Lower leg skin (tissue), 3 donors: ENCODE measurements at regions not wholly inside any gene's neighbourhood (a gene's known extent, or its start where the extent isn't known, plus 50 kb on each side); places are given as distances from the start of the nearest gene placed in this dataset.

Experiments
- POLR2A ChIP-seq, 2 donors: fragments of 450-650 bp; IDR thresholded peaks; one replicate each; pipeline ENCODE4 v1.6.1; 2016 to 2017; ENCODE audit warnings: antibody characterized with exemption in 2 of 2, mild to moderate bottlenecking in 1 of 2, moderate library complexity in 1 of 2
- TF ChIP-seq, protein P1 (sequence below), 3 donors: fragments of 450-650 bp; IDR thresholded peaks; one replicate each; pipeline ENCODE4 v1.5.1; 2016; ENCODE audit warnings: antibody characterized with exemption in 3 of 3, mild to moderate bottlenecking in 3 of 3, moderate library complexity in 2 of 3

DNA sequence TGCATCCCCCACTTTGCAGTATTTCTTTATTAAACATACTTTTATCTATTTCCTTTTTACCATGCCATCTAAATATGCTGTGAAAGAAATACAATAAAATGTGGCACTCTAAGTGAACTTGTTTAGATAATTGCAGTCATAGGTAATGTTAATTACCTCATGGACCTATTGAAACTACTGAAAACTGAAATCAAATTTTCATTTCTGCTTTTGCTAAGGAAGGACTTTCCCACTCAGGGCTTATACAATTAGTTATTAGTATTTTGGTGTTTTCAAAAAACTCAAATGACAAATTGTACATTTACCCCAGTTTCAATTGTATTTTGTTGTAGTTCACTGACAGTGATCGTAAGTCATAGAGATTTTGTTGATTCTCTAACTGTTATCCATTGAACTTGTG, 88.4 kb downstream of the ID4 start:
- TF ChIP-seq, protein P1, sequence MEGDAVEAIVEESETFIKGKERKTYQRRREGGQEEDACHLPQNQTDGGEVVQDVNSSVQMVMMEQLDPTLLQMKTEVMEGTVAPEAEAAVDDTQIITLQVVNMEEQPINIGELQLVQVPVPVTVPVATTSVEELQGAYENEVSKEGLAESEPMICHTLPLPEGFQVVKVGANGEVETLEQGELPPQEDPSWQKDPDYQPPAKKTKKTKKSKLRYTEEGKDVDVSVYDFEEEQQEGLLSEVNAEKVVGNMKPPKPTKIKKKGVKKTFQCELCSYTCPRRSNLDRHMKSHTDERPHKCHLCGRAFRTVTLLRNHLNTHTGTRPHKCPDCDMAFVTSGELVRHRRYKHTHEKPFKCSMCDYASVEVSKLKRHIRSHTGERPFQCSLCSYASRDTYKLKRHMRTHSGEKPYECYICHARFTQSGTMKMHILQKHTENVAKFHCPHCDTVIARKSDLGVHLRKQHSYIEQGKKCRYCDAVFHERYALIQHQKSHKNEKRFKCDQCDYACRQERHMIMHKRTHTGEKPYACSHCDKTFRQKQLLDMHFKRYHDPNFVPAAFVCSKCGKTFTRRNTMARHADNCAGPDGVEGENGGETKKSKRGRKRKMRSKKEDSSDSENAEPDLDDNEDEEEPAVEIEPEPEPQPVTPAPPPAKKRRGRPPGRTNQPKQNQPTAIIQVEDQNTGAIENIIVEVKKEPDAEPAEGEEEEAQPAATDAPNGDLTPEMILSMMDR (IDR thresholded peaks at IDR 0.05) = no peak
- TF ChIP-seq POLR2A (IDR thresholded peaks at IDR 0.05) = no peak
